GM12875 (cell line): ENCODE measurements at regions not wholly inside any gene's neighbourhood (a gene's known extent, or its start where the extent isn't known, plus 50 kb on each side); places are given as distances from the start of the nearest gene placed in this dataset.
A peak's percentile ranks its signal among the peaks of the same experiment; 100 is the strongest.

Experiments used
- H3K4me3 ChIP-seq: one replicate; pipeline ENCODE4 v1.5.1; 2011; ENCODE audit warnings: low read depth, low read length, control low read depth
- CTCF ChIP-seq: IDR thresholded peaks from 2 replicates; pipeline ENCODE4 v1.5.1; 2011; ENCODE audit warnings: low read depth, mild to moderate bottlenecking, control low read depth, inconsistent platforms, low read length, moderate library complexity, borderline replicate concordance; ENCODE audit not compliant: insufficient read depth

GRCh38 chr11:15810525-15810924 lies 545.8 kb downstream of the SOX6 start:
- no peak overlapping the region for H3K4me3 ChIP-seq
- TF ChIP-seq CTCF = no peak

GRCh38 chr11:15815246-15816195 lies 540.8 kb downstream of the SOX6 start:
- no peak overlapping the region for H3K4me3 ChIP-seq
- no peak for TF ChIP-seq CTCF

GRCh38 chr11:15816260-15816871 lies 540.0 kb downstream of the SOX6 start:
- TF ChIP-seq CTCF = no peak

GRCh38 chr11:15817001-15817400 lies 539.3 kb downstream of the SOX6 start:
- H3K4me3 ChIP-seq = no peak overlapping the region
- TF ChIP-seq CTCF = no peak

More at GRCh38 chr11:15816260-15816871, 540.0 kb downstream of the SOX6 start:
- H3K4me3 ChIP-seq = no peak overlapping the region

- no peak for TF ChIP-seq CTCF
- no peak overlapping the region for H3K4me3 ChIP-seq
Measured at GRCh38 chr11:15818132-15818842, 538.1 kb downstream of the SOX6 start.

GRCh38 chr11:15819679-15820286 lies 536.6 kb downstream of the SOX6 start:
- no peak overlapping the region for H3K4me3 ChIP-seq
- peak; percentile 96 for TF ChIP-seq CTCF
